ENCODE measurements at regions not wholly inside any gene's neighbourhood (a gene's known extent, or its start where the extent isn't known, plus 50 kb on each side); places are given as distances from the start of the nearest gene placed in this dataset.

DNA sequence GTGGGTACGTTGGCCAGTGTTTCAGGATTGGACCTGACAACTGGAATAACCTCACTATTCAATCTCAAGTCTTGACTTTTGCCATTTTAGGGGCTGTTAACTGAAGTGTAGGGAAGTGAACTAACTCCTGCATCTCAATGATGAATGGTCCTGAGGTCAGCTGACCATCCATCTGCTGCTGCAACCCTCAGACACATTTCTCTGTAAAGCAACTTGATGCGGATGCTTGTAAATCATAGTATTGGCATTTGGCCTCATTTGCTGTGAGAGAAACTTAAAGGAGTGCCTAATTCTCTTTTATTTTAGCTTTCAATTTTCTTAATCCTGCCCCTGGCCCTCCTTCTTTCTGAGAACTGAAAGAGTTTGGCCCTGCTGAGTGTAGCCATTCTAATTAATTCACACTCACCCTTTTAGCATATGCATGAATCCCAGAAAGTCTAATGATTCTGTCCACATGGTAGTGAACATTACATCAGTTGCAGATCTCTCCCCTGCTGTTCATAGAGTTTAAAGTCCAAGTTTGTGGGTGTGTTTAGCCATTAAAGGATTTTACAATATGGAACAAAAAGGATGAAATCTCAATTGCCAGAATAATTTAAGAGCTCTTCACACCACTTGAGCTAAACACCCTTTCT, 1531.4 kb upstream of the SLC10A2 start:
- TF ChIP-seq POLR2A (IDR thresholded peaks at IDR 0.05), result no peak
- TF ChIP-seq, protein P1, sequence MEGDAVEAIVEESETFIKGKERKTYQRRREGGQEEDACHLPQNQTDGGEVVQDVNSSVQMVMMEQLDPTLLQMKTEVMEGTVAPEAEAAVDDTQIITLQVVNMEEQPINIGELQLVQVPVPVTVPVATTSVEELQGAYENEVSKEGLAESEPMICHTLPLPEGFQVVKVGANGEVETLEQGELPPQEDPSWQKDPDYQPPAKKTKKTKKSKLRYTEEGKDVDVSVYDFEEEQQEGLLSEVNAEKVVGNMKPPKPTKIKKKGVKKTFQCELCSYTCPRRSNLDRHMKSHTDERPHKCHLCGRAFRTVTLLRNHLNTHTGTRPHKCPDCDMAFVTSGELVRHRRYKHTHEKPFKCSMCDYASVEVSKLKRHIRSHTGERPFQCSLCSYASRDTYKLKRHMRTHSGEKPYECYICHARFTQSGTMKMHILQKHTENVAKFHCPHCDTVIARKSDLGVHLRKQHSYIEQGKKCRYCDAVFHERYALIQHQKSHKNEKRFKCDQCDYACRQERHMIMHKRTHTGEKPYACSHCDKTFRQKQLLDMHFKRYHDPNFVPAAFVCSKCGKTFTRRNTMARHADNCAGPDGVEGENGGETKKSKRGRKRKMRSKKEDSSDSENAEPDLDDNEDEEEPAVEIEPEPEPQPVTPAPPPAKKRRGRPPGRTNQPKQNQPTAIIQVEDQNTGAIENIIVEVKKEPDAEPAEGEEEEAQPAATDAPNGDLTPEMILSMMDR (IDR thresholded peaks at IDR 0.05), result no peak
